ENCODE measurements at regions not wholly inside any gene's neighbourhood (a gene's known extent, or its start where the extent isn't known, plus 50 kb on each side); places are given as distances from the start of the nearest gene placed in this dataset.

DNA sequence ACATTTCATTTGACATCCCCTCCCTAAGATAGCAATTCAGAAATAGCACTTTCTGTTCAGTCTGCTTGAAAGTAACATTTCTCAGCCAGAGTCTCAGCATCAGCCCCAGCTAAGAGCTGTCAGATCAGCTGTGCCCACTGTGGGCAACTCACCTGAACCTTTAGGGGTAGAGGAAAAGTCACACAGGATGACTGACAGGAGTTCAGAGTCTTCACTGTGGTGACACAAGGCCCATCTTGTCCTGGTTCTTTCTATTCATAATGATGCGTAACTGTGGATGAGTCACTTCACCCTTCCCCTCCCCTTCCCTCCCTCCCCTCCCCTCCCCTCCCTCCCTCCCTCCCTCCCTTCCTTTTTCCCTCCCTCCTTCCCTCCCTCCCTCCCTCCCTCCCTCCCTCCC, 96.1 kb upstream of the RASGRP1 start:
- no peak for ATAC-seq
- Histone ChIP-seq H3K27me3 (peaks cover 0 to 9% (median 0%) of the 10 kb centered on the region in 7 donors), H3K4me1 (no peaks in the 10 kb centered on the region), H3K9me3 (no peaks in the 10 kb centered on the region), H3K4me3 (no peak overlapping the region), H3K36me3 (no peaks in the 10 kb centered on the region), H3K27ac (no peak overlapping the region)
- 74 to 78% methylated on average over 1 of the region's 1 CpG for WGBS, 2 donors
- intact Hi-C loops (cut with DNase I): loop anchor here in 1 of 10 donors (10.0 kb wide), 1 partner anchor 166 kb away; no protein-coding TSS in a partner anchor
- no peak for TF ChIP-seq CTCF (IDR thresholded peaks at IDR 0.05)
- DNase-seq: no peak

GRCh38 chr15:38662033-38662802, 97.6 kb upstream of the RASGRP1 start:
- Histone ChIP-seq H3K27ac (no peak overlapping the region), H3K9me3 (no peaks in the 10 kb centered on the region), H3K27me3 (peaks cover 0 to 9% (median 0%) of the 10 kb centered on the region in 7 donors), H3K4me1 (peaks cover 0 to 7% (median 0%) of the 10 kb centered on the region in 9 donors), H3K4me3 (no peak overlapping the region), H3K36me3 (no peaks in the 10 kb centered on the region)
- intact Hi-C loops (cut with DNase I): loop anchor here in 1 of 10 donors (10.0 kb wide), 1 partner anchor 167 kb away; no protein-coding TSS in a partner anchor
- no peak for TF ChIP-seq CTCF (IDR thresholded peaks at IDR 0.05)
- 77 to 80% methylated on average over 5 of the region's 5 CpGs for WGBS, 2 donors
- no peak for DNase-seq
- no peak for ATAC-seq

DNA sequence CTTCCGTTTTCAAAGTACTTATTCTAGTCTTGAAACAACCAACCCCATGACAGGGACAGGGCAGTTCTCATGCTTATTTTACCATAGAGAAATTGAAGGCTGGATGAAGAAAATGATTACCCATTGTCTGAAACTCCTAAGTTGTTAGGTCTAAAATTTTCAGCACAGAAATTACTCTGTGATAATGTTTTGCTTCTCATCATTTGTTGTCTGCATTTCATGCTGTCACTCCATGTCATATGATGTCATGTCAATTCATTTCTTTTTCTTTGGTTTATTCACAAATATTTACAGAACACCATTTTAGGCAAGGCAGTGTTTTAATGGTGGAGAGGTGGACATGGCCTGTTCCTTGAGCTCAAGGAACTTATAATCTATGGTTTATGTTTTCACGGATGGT, 98.2 kb upstream of the RASGRP1 start:
- Histone ChIP-seq H3K9me3 (no peaks in the 10 kb centered on the region), H3K4me3 (no peak overlapping the region), H3K27ac (no peak overlapping the region), H3K27me3 (peaks cover 0 to 13% (median 0%) of the 10 kb centered on the region in 7 donors), H3K36me3 (no peaks in the 10 kb centered on the region), H3K4me1 (peaks cover 0 to 9% (median 0%) of the 10 kb centered on the region in 9 donors)
- 88 to 93% methylated on average over 2 of the region's 2 CpGs for WGBS, 2 donors
- intact Hi-C loops (cut with DNase I): loop anchor here in 1 of 10 donors (10.0 kb wide), 1 partner anchor 168 kb away; no protein-coding TSS in a partner anchor
- DNase-seq (no peak), ATAC-seq (no peak)
- no peak for TF ChIP-seq CTCF (IDR thresholded peaks at IDR 0.05)

GRCh38 chr15:38665586-38666305, 101.1 kb upstream of the RASGRP1 start:
- WGBS, 2 donors: 86 to 87% methylated on average over 3 of the region's 3 CpGs
- peaks cover 0 to 3% (median 0%) of the 10 kb centered on the region in 9 donors for H3K36me3 ChIP-seq
- no peaks in the 10 kb centered on the region for H3K9me3 ChIP-seq
- TF ChIP-seq CTCF (IDR thresholded peaks at IDR 0.05): no peak
- DNase-seq (no peak), ATAC-seq (no peak)
- H3K27ac ChIP-seq: no peak overlapping the region
- intact Hi-C loops (cut with DNase I): loop anchor here in 1 of 10 donors (10.0 kb wide), 1 partner anchor 171 kb away; no protein-coding TSS in a partner anchor
- H3K27me3 ChIP-seq: peaks cover 0 to 8% (median 0%) of the 10 kb centered on the region in 7 donors
- peaks cover 0 to 9% (median 0%) of the 10 kb centered on the region in 9 donors for H3K4me1 ChIP-seq
- no peak overlapping the region for H3K4me3 ChIP-seq

Measured in heart right ventricle (tissue), 16 donors.